IPS DF 6.9 (cell line): ENCODE measurements at regions not wholly inside any gene's neighbourhood (a gene's known extent, or its start where the extent isn't known, plus 50 kb on each side); places are given as distances from the start of the nearest gene placed in this dataset.
"Not testable (repeated sequence)": the region's sequence is repeated elsewhere in the genome, so short reads cannot be mapped to it uniquely, and the experiment has no call there.

Experiments
- DNase-seq: peaks from one replicate; pipeline ENCODE4 v3.0.0-alpha.2; 2013; ENCODE audit warnings: low read depth, low spot score
- H3K27ac ChIP-seq: one replicate; pipeline ENCODE4 v1.5.1; 2013; ENCODE audit warnings: low read length, control low read depth
- H3K27me3 ChIP-seq: 2 replicates; pipeline ENCODE4 v1.6.1; 2013; ENCODE audit warnings: mild to moderate bottlenecking, low read length; ENCODE audit not compliant: control insufficient read depth, insufficient read depth
- H3K36me3 ChIP-seq: 2 replicates; pipeline ENCODE4 v1.6.1; 2013; ENCODE audit warnings: low read length; ENCODE audit not compliant: control insufficient read depth, insufficient read depth
- H3K4me1 ChIP-seq: 2 replicates; pipeline ENCODE4 v1.6.1; 2013; ENCODE audit warnings: low read length; ENCODE audit not compliant: control insufficient read depth, insufficient read depth
- H3K4me3 ChIP-seq: 2 replicates; pipeline ENCODE4 v1.5.1; 2013; ENCODE audit warnings: mild to moderate bottlenecking, low read length
- H3K9me3 ChIP-seq: 2 replicates; pipeline ENCODE4 v1.6.1; 2013; ENCODE audit warnings: low read length, inconsistent platforms; ENCODE audit not compliant: control insufficient read depth, insufficient read depth
- WGBS: extraction: QIAGEN DNeasy Blood & Tissue Kit; methylation state at CpG from one replicate; pipeline ENCODE4 v1.1.7; 2013; ENCODE audit warnings: mixed read lengths, missing lambda C conversion rate; ENCODE audit not compliant: insufficient read length, insufficient coverage; 5-methylcytosine and 5-hydroxymethylcytosine counted together

- no peak overlapping the region for H3K27ac ChIP-seq
- no peaks in the 10 kb centered on the region for H3K36me3 ChIP-seq
- H3K9me3 ChIP-seq, result no peaks in the 10 kb centered on the region
- H3K4me3 ChIP-seq, result no peak overlapping the region
- no peaks in the 10 kb centered on the region for H3K4me1 ChIP-seq
- WGBS, result no CpG with 5 or more reads among the region's 4 CpGs
- H3K27me3 ChIP-seq, result no peaks in the 10 kb centered on the region
- no peak for DNase-seq
Measured at GRCh38 chr1:185546029-185546428, 188.2 kb upstream of the HMCN1 start.

- Histone ChIP-seq H3K36me3 (no peaks in the 10 kb centered on the region), H3K27me3 (no peaks in the 10 kb centered on the region), H3K9me3 (no peaks in the 10 kb centered on the region), H3K4me3 (no peak overlapping the region), H3K4me1 (0 out of 2 replicates have a peak, but pooled peaks cover 1% of the 10 kb centered on the region), H3K27ac (no peak overlapping the region)
- WGBS, result no CpG with 5 or more reads among the region's 1 CpG
- no peak for DNase-seq
Measured at GRCh38 chr1:185541871-185542301, 192.3 kb upstream of the HMCN1 start.

GRCh38 chr1:185540295-185540694 is 193.9 kb upstream of the HMCN1 start:
- Histone ChIP-seq H3K36me3 (no peaks in the 10 kb centered on the region), H3K4me3 (no peak overlapping the region), H3K27ac (no peak overlapping the region), H3K4me1 (0 out of 2 replicates have a peak, but pooled peaks cover 1% of the 10 kb centered on the region), H3K27me3 (no peaks in the 10 kb centered on the region), H3K9me3 (no peaks in the 10 kb centered on the region)
- no CpG with 5 or more reads among the region's 5 CpGs for WGBS
- DNase-seq, result no peak

GRCh38 chr1:185539277-185539943 is 194.8 kb upstream of the HMCN1 start:
- H3K4me3 ChIP-seq, result no peak overlapping the region
- 0 out of 2 replicates have a peak, but pooled peaks cover 1% of the 10 kb centered on the region for H3K4me1 ChIP-seq
- H3K27me3 ChIP-seq, result no peaks in the 10 kb centered on the region
- no CpG with 5 or more reads among the region's 10 CpGs for WGBS
- H3K27ac ChIP-seq, result no peak overlapping the region
- H3K36me3 ChIP-seq, result no peaks in the 10 kb centered on the region
- no peak for DNase-seq
- H3K9me3 ChIP-seq, result no peaks in the 10 kb centered on the region

- H3K4me1 ChIP-seq, DNase-seq, H3K36me3 ChIP-seq, H3K27me3 ChIP-seq, H3K27ac ChIP-seq, H3K4me3 ChIP-seq, H3K9me3 ChIP-seq: not testable (repeated sequence)
- no CpG with 5 or more reads among the region's 16 CpGs for WGBS
Measured at GRCh38 chr1:185538309-185538898, 195.8 kb upstream of the HMCN1 start.

GRCh38 chr1:185537596-185537995 is 196.6 kb upstream of the HMCN1 start:
- Histone ChIP-seq H3K27me3 (no peaks in the 10 kb centered on the region), H3K4me1 (0 out of 2 replicates have a peak, but pooled peaks cover 1% of the 10 kb centered on the region), H3K9me3 (no peaks in the 10 kb centered on the region), H3K4me3 (no peak overlapping the region), H3K27ac (no peak overlapping the region), H3K36me3 (no peaks in the 10 kb centered on the region)
- no peak for DNase-seq
- no CpG with 5 or more reads among the region's 2 CpGs for WGBS

DNA sequence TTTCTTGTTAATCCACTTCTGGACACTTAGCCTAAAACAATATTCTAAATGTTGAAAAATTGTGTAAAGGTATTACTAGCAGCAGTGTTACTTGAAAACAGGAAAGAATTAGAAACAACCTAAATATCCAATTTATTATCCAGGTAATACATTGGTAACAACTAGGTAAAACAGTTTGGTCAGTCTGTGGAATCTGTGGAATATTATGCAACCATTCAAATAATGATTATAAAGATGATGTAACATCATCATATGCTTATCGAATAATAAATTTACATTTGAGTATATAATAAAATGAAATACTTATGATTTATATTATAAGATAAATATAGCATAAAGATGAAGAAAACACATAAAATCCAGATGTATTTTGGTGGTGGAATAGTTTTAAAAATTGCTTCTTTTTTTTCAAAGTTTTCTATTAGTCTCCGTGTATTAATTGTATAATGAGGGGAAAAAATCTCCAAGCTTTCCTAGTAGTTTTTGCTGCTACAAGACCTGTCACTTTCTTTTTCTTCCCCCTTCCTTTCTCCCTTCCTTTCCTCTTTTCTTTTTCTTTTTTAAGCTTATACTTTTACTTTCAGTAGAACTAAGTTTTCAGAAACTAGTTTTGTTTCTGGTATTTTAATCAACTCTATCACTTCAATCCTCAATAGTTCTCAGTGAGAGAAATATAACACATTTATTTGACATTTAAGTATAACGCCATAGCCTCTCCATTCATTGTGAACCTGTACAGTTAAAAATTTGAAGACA is 197.8 kb upstream of the HMCN1 start:
- Histone ChIP-seq H3K9me3 (no peaks in the 10 kb centered on the region), H3K27me3 (no peaks in the 10 kb centered on the region), H3K4me1 (0 out of 2 replicates have a peak, but pooled peaks cover 1% of the 10 kb centered on the region), H3K27ac (no peak overlapping the region), H3K36me3 (no peaks in the 10 kb centered on the region), H3K4me3 (no peak overlapping the region)
- DNase-seq, result no peak
- WGBS, result no CpG with 5 or more reads among the region's 3 CpGs

DNA sequence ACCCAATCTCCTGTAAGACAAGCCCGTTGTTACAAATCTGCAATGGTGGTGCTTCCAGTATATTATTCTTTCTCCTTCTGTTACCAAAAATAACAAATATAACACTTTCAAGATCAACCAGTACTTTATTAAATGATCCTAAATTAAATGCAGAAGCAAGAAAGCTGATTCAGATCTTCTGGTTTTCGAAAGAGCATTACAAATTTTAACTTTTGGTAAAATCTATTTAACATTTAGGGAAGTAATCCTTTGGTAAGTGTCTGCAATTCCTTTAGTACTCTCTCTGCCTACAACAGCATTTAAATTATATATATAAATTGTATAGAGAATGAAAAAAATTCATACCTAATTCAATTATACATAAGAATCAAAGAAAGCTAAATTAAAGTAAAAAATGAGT is 198.6 kb upstream of the HMCN1 start:
- no CpG with 5 or more reads among the region's 2 CpGs for WGBS
- DNase-seq, result no peak
- Histone ChIP-seq H3K27me3 (no peaks in the 10 kb centered on the region), H3K4me1 (0 out of 2 replicates have a peak, but pooled peaks cover 1% of the 10 kb centered on the region), H3K9me3 (no peaks in the 10 kb centered on the region), H3K36me3 (no peaks in the 10 kb centered on the region), H3K4me3 (no peak overlapping the region), H3K27ac (no peak overlapping the region)

DNA sequence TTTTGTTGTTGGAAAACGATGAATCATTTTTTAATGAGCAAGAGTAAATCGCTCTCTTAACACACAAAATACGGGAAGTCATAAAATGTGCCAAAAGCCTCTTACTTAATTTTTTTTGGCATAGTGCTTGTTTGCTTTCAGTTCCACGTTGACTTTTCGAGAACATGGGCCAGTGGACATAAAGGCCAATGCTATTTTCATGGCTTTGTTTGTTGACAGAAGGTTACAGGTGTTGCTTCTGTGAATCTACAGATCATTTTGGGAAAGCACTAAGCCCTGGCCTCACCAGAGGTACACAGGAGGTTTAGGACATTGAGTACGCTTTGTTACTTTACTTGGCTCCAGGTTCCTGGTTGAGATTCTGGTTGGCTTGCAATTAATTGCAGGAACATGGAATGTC is 199.4 kb upstream of the HMCN1 start:
- no peak for DNase-seq
- no peaks in the 10 kb centered on the region for H3K27me3 ChIP-seq
- H3K4me3 ChIP-seq, result no peak overlapping the region
- H3K4me1 ChIP-seq, result 0 out of 2 replicates have a peak, but pooled peaks cover 1% of the 10 kb centered on the region
- H3K9me3 ChIP-seq, result no peaks in the 10 kb centered on the region
- no peak overlapping the region for H3K27ac ChIP-seq
- WGBS, result no CpG with 5 or more reads among the region's 6 CpGs
- no peaks in the 10 kb centered on the region for H3K36me3 ChIP-seq

- Histone ChIP-seq H3K4me1 (0 out of 2 replicates have a peak, but pooled peaks cover 1% of the 10 kb centered on the region), H3K27ac (no peak overlapping the region), H3K36me3 (no peaks in the 10 kb centered on the region), H3K9me3 (no peaks in the 10 kb centered on the region), H3K27me3 (no peaks in the 10 kb centered on the region), H3K4me3 (no peak overlapping the region)
- no CpG with 5 or more reads among the region's 4 CpGs for WGBS
- no peak for DNase-seq
Measured at GRCh38 chr1:185533596-185533995, 200.6 kb upstream of the HMCN1 start.
